SK-N-SH (cell line): ENCODE measurements at regions not wholly inside any gene's neighbourhood (a gene's known extent, or its start where the extent isn't known, plus 50 kb on each side); places are given as distances from the start of the nearest gene placed in this dataset.

ENCODE experiments used
- CTCF ChIA-PET: fragments of 300-600, 350-600 bp; formaldehyde crosslinking; extraction: SDS; loops from one replicate; lab custom pipeline; 2021; lab: Yijun Ruan, JAX
- POLR2A ChIA-PET: fragments of 350-600 bp; sonication (Branson Sonifier 250); formaldehyde crosslinking; extraction: SDS; loops from one replicate; lab custom pipeline; 2020; ENCODE audit warnings: antibody characterized with exemption, inconsistent platforms; lab: Yijun Ruan, JAX
- DNase-seq: peaks from one replicate; pipeline ENCODE4 v3.0.0; 2012
- H2AFZ ChIP-seq: fragments of 200-600 bp; sonication (generic); 2 replicates; pipeline ENCODE4 v1.8.1; 2016; ENCODE audit warnings: antibody characterized with exemption, mild to moderate bottlenecking, low read depth
- H3F3A ChIP-seq: fragments of 200-600 bp; sonication (generic); replicated peaks from 2 replicates; pipeline ENCODE3; 2016; ENCODE audit warnings: antibody characterized with exemption, mild to moderate bottlenecking; ENCODE audit not compliant: insufficient read depth
- H3K27ac ChIP-seq, 2 experiments: fragments of 200-500 bp in 1 of 2; fragments of 200-600 bp in 1 of 2; sonication (Bioruptor generic) in 1 of 2; sonication (generic), shearing (Covaris generic) in 1 of 2; 2 replicates each; pipeline versions ENCODE4 v1.5.1 to v1.6.1; 2014 to 2016; ENCODE audit warnings: low read depth in 2 of 2, inconsistent platforms in 1 of 2, low read length in 1 of 2, mild to moderate bottlenecking in 1 of 2, mixed read lengths in 1 of 2
- H3K27me3 ChIP-seq: fragments of 200-600 bp; sonication (generic), shearing (Covaris generic); 2 replicates; pipeline ENCODE4 v1.6.1; 2016; ENCODE audit warnings: mixed run types; ENCODE audit not compliant: insufficient read depth
- H3K36me3 ChIP-seq, 2 experiments: fragments of 200-500 bp in 1 of 2; fragments of 200-600 bp in 1 of 2; sonication (Bioruptor generic) in 1 of 2; sonication (generic) in 1 of 2; replicated peaks in 1 of 2; 2 replicates each; pipeline versions ENCODE3 to v1.5.1; 2014 to 2016; ENCODE audit warnings: low read length in 1 of 2, mild to moderate bottlenecking in 1 of 2; ENCODE audit not compliant: insufficient read depth in 2 of 2, control insufficient read depth in 1 of 2
- H3K4me1 ChIP-seq, 2 experiments: fragments of 200-500 bp in 1 of 2; fragments of 200-600 bp in 1 of 2; sonication (Bioruptor generic) in 1 of 2; sonication (generic), shearing (Covaris generic) in 1 of 2; 2 replicates each; pipeline versions ENCODE4 v1.5.1 to v1.6.1; 2014 to 2016; ENCODE audit warnings: low read depth in 1 of 2, low read length in 1 of 2, mixed run types in 1 of 2; ENCODE audit not compliant: insufficient read depth in 2 of 2, control insufficient read depth in 1 of 2
- H3K4me2 ChIP-seq: fragments of 200-600 bp; sonication (generic), shearing (Covaris generic); 2 replicates; pipeline ENCODE4 v1.6.1; 2017; ENCODE audit warnings: mixed run types
- H3K4me3 ChIP-seq, 2 experiments: fragments of 200-500 bp in 1 of 2; fragments of 200-600 bp in 1 of 2; sonication (Bioruptor generic) in 1 of 2; sonication (generic), shearing (Covaris generic) in 1 of 2; 2 replicates each; pipeline versions ENCODE4 v1.5.1 to v1.8.1; 2014 to 2016; ENCODE audit warnings: low read depth in 2 of 2, inconsistent platforms in 1 of 2, low read length in 1 of 2, mild to moderate bottlenecking in 1 of 2, mixed read lengths in 1 of 2, moderate library complexity in 1 of 2
- H3K79me2 ChIP-seq: fragments of 200-600 bp; sonication (generic); 2 replicates; pipeline ENCODE4 v1.8.1; 2017; ENCODE audit warnings: mild to moderate bottlenecking; ENCODE audit not compliant: insufficient read depth
- H3K9ac ChIP-seq: fragments of 200-600 bp; sonication (generic); 2 replicates; pipeline ENCODE4 v1.6.1; 2017; ENCODE audit warnings: mixed run types
- H3K9me2 ChIP-seq: fragments of 200-600 bp; sonication (generic); 2 replicates; pipeline ENCODE4 v1.6.1; 2017; ENCODE audit warnings: mixed run types
- H3K9me3 ChIP-seq: fragments of 200-600 bp; sonication (generic); 2 replicates; pipeline ENCODE4 v1.6.1; 2017; ENCODE audit warnings: mixed run types, mild to moderate bottlenecking, moderate library complexity
- H4K20me1 ChIP-seq: fragments of 200-600 bp; sonication (generic); 2 replicates; pipeline ENCODE4 v1.6.1; 2017; ENCODE audit warnings: mild to moderate bottlenecking, mixed run types; ENCODE audit not compliant: insufficient read depth
- CTCF ChIP-seq: fragments of 200-600 bp; sonication (generic); IDR thresholded peaks from 2 replicates; pipeline ENCODE4 v1.6.1; 2017; ENCODE audit warnings: antibody characterized with exemption, mild to moderate bottlenecking, moderate library complexity
- FOXJ3 ChIP-seq: sonication (generic); formaldehyde crosslinking; IDR thresholded peaks from 2 replicates; pipeline ENCODE4 v1.5.1; 2020; ENCODE audit warnings: mild to moderate bottlenecking, missing genetic modification reagents
- GABPA ChIP-seq: IDR thresholded peaks from 2 replicates; pipeline ENCODE4 v1.4.0; 2012; ENCODE audit warnings: low read depth, mild to moderate bottlenecking
- GATA2 ChIP-seq: sonication (generic); formaldehyde crosslinking; IDR thresholded peaks from 2 replicates; pipeline ENCODE4 v1.5.0; 2020; ENCODE audit warnings: mild to moderate bottlenecking, missing genetic modification reagents
- JUND ChIP-seq: IDR thresholded peaks from 2 replicates; pipeline ENCODE4 v1.4.0; 2012
- MEF2A ChIP-seq: IDR thresholded peaks from 2 replicates; pipeline ENCODE4 v1.4.0; 2012; ENCODE audit warnings: low read depth, borderline replicate concordance
- NFIC ChIP-seq: IDR thresholded peaks from 2 replicates; pipeline ENCODE4 v1.4.0; 2012; ENCODE audit warnings: borderline replicate concordance
- NRF1 ChIP-seq: IDR thresholded peaks from 2 replicates; pipeline ENCODE4 v1.6.1; 2012; ENCODE audit warnings: low read depth, mild to moderate bottlenecking, low read length
- PBX3 ChIP-seq: IDR thresholded peaks from 2 replicates; pipeline ENCODE4; 2012
- RAD21 ChIP-seq: IDR thresholded peaks from 2 replicates; pipeline ENCODE4 v1.6.1; 2012; ENCODE audit warnings: mild to moderate bottlenecking, low read length
- RCOR1 ChIP-seq: fragments of 150-350 bp; IDR thresholded peaks from 2 replicates; pipeline ENCODE4 v1.6.1; 2017; ENCODE audit warnings: antibody characterized with exemption, low read length
- RFX5 ChIP-seq: IDR thresholded peaks from 2 replicates; pipeline ENCODE4 v1.6.1; 2012; ENCODE audit warnings: mild to moderate bottlenecking, improper control_type of control experiment, low read length
- RXRA ChIP-seq: IDR thresholded peaks from 2 replicates; pipeline ENCODE4 v1.4.0; 2012; ENCODE audit warnings: low read depth, mild to moderate bottlenecking, borderline replicate concordance
- SMC3 ChIP-seq: IDR thresholded peaks from 2 replicates; pipeline ENCODE4 v1.6.1; 2012; ENCODE audit warnings: low read depth, low read length, improper control_type of control experiment
- TCF12 ChIP-seq: IDR thresholded peaks from 2 replicates; pipeline ENCODE4 v1.4.0; 2012
- TEAD4 ChIP-seq: IDR thresholded peaks from 2 replicates; pipeline ENCODE4 v1.4.0; 2012; ENCODE audit warnings: mild to moderate bottlenecking, borderline replicate concordance; ENCODE audit not compliant: insufficient read depth
- USF2 ChIP-seq: fragments of 150-350 bp; IDR thresholded peaks from 2 replicates; pipeline ENCODE4 v1.6.1; 2017; ENCODE audit warnings: antibody characterized with exemption, low read length, low read depth, borderline replicate concordance
- YY1 ChIP-seq: IDR thresholded peaks from 2 replicates; pipeline ENCODE4 v1.4.0; 2012; ENCODE audit warnings: low read depth, mild to moderate bottlenecking
- ZBTB33 ChIP-seq: IDR thresholded peaks from 2 replicates; pipeline ENCODE4 v1.4.0; 2012; ENCODE audit warnings: low read depth, borderline replicate concordance

- Histone ChIP-seq H3K9me3 (no peaks in the 10 kb centered on the region), H4K20me1 (no peaks in the 10 kb centered on the region), H2AFZ (no peak overlapping the region), H3K9me2 (no peaks in the 10 kb centered on the region), H3K4me2 (no peak overlapping the region), H3K4me3 (no peak overlapping the region), H3K36me3 (no peaks in the 10 kb centered on the region), H3K9ac (no peak overlapping the region), H3K4me1 (no peaks in the 10 kb centered on the region; a peak in 1 of 4 replicates), H3F3A (no peaks in the 10 kb centered on the region), H3K27me3 (no peaks in the 10 kb centered on the region), H3K79me2 (no peaks in the 10 kb centered on the region), H3K27ac (no peak overlapping the region)
- TF ChIP-seq USF2 (no peak), GATA2 (CRISPR knock-in tag) (no peak), JUND (no peak), NRF1 (no peak), MEF2A (no peak), RAD21 (no peak), GABPA (no peak), RXRA (no peak), ZBTB33 (no peak), NFIC (no peak), YY1 (no peak), PBX3 (no peak), FOXJ3 (no peak), SMC3 (no peak), RFX5 (no peak), CTCF (no peak), TEAD4 (no peak), RCOR1 (no peak), TCF12 (no peak)
- no peak for DNase-seq
- ChIA-PET CTCF (interaction anchor here (1.6 kb wide), 1 partner anchor 651 kb away, joined by 3 read pairs; no protein-coding TSS in a partner anchor), POLR2A (interaction anchor here (0.5 kb wide), 1 partner anchor 399 kb away, joined by 3 read pairs; no protein-coding TSS in a partner anchor)
These were observed 188.2 kb upstream of the FGGY start for GRCh38 chr1:59108481-59109317.
